Common myeloid progenitor, CD34-positive (primary cell): ENCODE measurements at regions not wholly inside any gene's neighbourhood (a gene's known extent, or its start where the extent isn't known, plus 50 kb on each side); places are given as distances from the start of the nearest gene placed in this dataset.

Experiments
- CTCF ChIA-PET: fragments of 350-600 bp; sonication (Branson Sonifier 250); formaldehyde crosslinking; loops from one replicate; lab custom pipeline; 2021; ENCODE audit warnings: antibody characterized with exemption; lab: Charles Lee
- POLR2A ChIA-PET: fragments of 350-600 bp; sonication (Branson Sonifier 250); formaldehyde crosslinking; loops from one replicate; lab custom pipeline; 2021; ENCODE audit warnings: antibody characterized with exemption; lab: Charles Lee
- DNase-seq, 3 donors: peaks; one replicate each; pipeline versions ENCODE4 v3.0.0 to v3.0.0-alpha.2; 2013
- H3K27ac ChIP-seq, 2 experiments: 1 replicate in 1 of 2; 2 replicates in 1 of 2; pipeline ENCODE4 v1.7.0; 2013; ENCODE audit warnings: inconsistent platforms in 2 of 2, low read length in 2 of 2, mild to moderate bottlenecking in 2 of 2, low read depth in 1 of 2, moderate library complexity in 1 of 2; ENCODE audit not compliant: severe bottlenecking in 2 of 2, insufficient read depth in 1 of 2, poor library complexity in 1 of 2
- H3K27me3 ChIP-seq, 5 experiments: replicated peaks in 2 of 5; 1 replicate in 3 of 5; 2 replicates in 2 of 5; pipeline versions ENCODE4 v1.6.1 to v1.7.0; 2013; ENCODE audit warnings: low read length in 4 of 5, mild to moderate bottlenecking in 2 of 5, moderate library complexity in 2 of 5, inconsistent platforms in 1 of 5; ENCODE audit not compliant: insufficient read depth in 5 of 5, control insufficient read depth in 4 of 5
- H3K36me3 ChIP-seq, 4 experiments: 1 replicate in 2 of 4; 2 replicates in 2 of 4; pipeline versions ENCODE4 v1.6.1 to v1.7.0; 2013; ENCODE audit warnings: low read length in 3 of 4, control low read depth in 1 of 4, mild to moderate bottlenecking in 1 of 4; ENCODE audit not compliant: control insufficient read depth in 4 of 4, insufficient read depth in 4 of 4
- H3K4me1 ChIP-seq, 4 experiments: 1 replicate in 3 of 4; 2 replicates in 1 of 4; pipeline versions ENCODE4 v1.6.1 to v1.7.1; 2013; ENCODE audit warnings: low read length in 3 of 4, mild to moderate bottlenecking in 3 of 4, control low read depth in 1 of 4, inconsistent platforms in 1 of 4, moderate library complexity in 1 of 4; ENCODE audit not compliant: control insufficient read depth in 4 of 4, insufficient read depth in 4 of 4; ENCODE audit errors: control extremely low read depth in 1 of 4
- H3K4me3 ChIP-seq, 7 experiments: 1 replicate in 4 of 7; 2 replicates in 3 of 7; pipeline versions ENCODE4 v1.5.1 to v1.7.0; 2013; ENCODE audit warnings: mild to moderate bottlenecking in 7 of 7, low read length in 6 of 7, moderate library complexity in 6 of 7, inconsistent platforms in 2 of 7, low read depth in 2 of 7, control low read depth in 1 of 7; ENCODE audit not compliant: insufficient read depth in 4 of 7, control insufficient read depth in 1 of 7; ENCODE audit errors: extremely low read depth in 1 of 7
- H3K9me3 ChIP-seq, 5 experiments: 1 replicate in 4 of 5; 2 replicates in 1 of 5; pipeline versions ENCODE4 v1.6.1 to v1.7.1; 2013; ENCODE audit warnings: low read length in 4 of 5, mild to moderate bottlenecking in 2 of 5, inconsistent platforms in 1 of 5, low read depth in 1 of 5, moderate library complexity in 1 of 5; ENCODE audit not compliant: control insufficient read depth in 4 of 5, insufficient read depth in 2 of 5; ENCODE audit errors: control extremely low read depth in 1 of 5
- WGBS: methylation state at CpG from one replicate; pipeline ENCODE4 v1.1.5; 2013; ENCODE audit not compliant: insufficient coverage; 5-methylcytosine and 5-hydroxymethylcytosine counted together

- CTCF ChIA-PET = no interaction called here
- 80% methylated on average over 1 of the region's 6 CpGs for WGBS
- Histone ChIP-seq H3K4me1 (no peaks in the 10 kb centered on the region), H3K4me3 (no peak overlapping the region), H3K36me3 (no peaks in the 10 kb centered on the region), H3K9me3 (no peaks in the 10 kb centered on the region), H3K27ac (no peak overlapping the region), H3K27me3 (no peaks in the 10 kb centered on the region)
- DNase-seq = no peak
- POLR2A ChIA-PET = no interaction called here
These were observed 139.5 kb downstream of the ZPLD1 start for GRCh38 chr3:102574355-102574754.

- no peaks in the 10 kb centered on the region for H3K9me3 ChIP-seq
- DNase-seq = no peak
- H3K27me3 ChIP-seq = no peaks in the 10 kb centered on the region
- ChIA-PET CTCF (no interaction called here), POLR2A (no interaction called here)
- H3K36me3 ChIP-seq = no peaks in the 10 kb centered on the region
- no peak overlapping the region for H3K4me3 ChIP-seq
- no peaks in the 10 kb centered on the region for H3K4me1 ChIP-seq
- WGBS = 80% methylated on average over 1 of the region's 1 CpG
- no peak overlapping the region for H3K27ac ChIP-seq
These were observed 141.8 kb downstream of the ZPLD1 start for GRCh38 chr3:102576651-102577050.

GRCh38 chr3:102577082-102577789, 142.4 kb downstream of the ZPLD1 start:
- Histone ChIP-seq H3K27ac (no peak overlapping the region), H3K27me3 (no peaks in the 10 kb centered on the region), H3K9me3 (no peaks in the 10 kb centered on the region), H3K4me1 (no peaks in the 10 kb centered on the region), H3K4me3 (no peak overlapping the region), H3K36me3 (no peaks in the 10 kb centered on the region)
- DNase-seq = no peak
- CTCF ChIA-PET = no interaction called here
- POLR2A ChIA-PET = no interaction called here
- whole genome bisulfite sequencing = no CpG with 5 or more reads among the region's 1 CpG

- CTCF ChIA-PET = no interaction called here
- no peak for DNase-seq
- H3K9me3 ChIP-seq = no peaks in the 10 kb centered on the region
- no peaks in the 10 kb centered on the region for H3K27me3 ChIP-seq
- no peaks in the 10 kb centered on the region for H3K4me1 ChIP-seq
- no peak overlapping the region for H3K4me3 ChIP-seq
- H3K27ac ChIP-seq = no peak overlapping the region
- POLR2A ChIA-PET = no interaction called here
- H3K36me3 ChIP-seq = no peaks in the 10 kb centered on the region
These were observed 145.9 kb downstream of the ZPLD1 start for GRCh38 chr3:102580760-102581159.

- no peak overlapping the region for H3K4me3 ChIP-seq
- WGBS = 89% methylated on average over 3 of the region's 4 CpGs
- H3K9me3 ChIP-seq = no peaks in the 10 kb centered on the region
- POLR2A ChIA-PET = no interaction called here
- CTCF ChIA-PET = no interaction called here
- H3K27me3 ChIP-seq = no peaks in the 10 kb centered on the region
- H3K27ac ChIP-seq = no peak overlapping the region
- H3K4me1 ChIP-seq = no peaks in the 10 kb centered on the region
- H3K36me3 ChIP-seq = no peaks in the 10 kb centered on the region
- no peak for DNase-seq
These were observed 151.7 kb downstream of the ZPLD1 start for GRCh38 chr3:102586485-102586884.

GRCh38 chr3:102593812-102594602, 159.2 kb downstream of the ZPLD1 start:
- Histone ChIP-seq H3K27me3 (no peaks in the 10 kb centered on the region), H3K36me3 (no peaks in the 10 kb centered on the region), H3K9me3 (peaks cover 0 to 1% (median 0%) of the 10 kb centered on the region in 5 experiments), H3K4me3 (no peak overlapping the region), H3K27ac (no peak overlapping the region), H3K4me1 (no peaks in the 10 kb centered on the region)
- DNase-seq = no peak
- CTCF ChIA-PET = no interaction called here
- POLR2A ChIA-PET = no interaction called here
- 100% methylated on average over 1 of the region's 2 CpGs for WGBS

- Histone ChIP-seq H3K4me1 (no peaks in the 10 kb centered on the region), H3K4me3 (no peak overlapping the region), H3K27me3 (no peaks in the 10 kb centered on the region), H3K36me3 (no peaks in the 10 kb centered on the region), H3K27ac (no peak overlapping the region), H3K9me3 (peaks cover 0 to 1% (median 0%) of the 10 kb centered on the region in 5 experiments)
- ChIA-PET CTCF (no interaction called here), POLR2A (no interaction called here)
- no peak for DNase-seq
- 100% methylated on average over 2 of the region's 3 CpGs for WGBS
These were observed 160.2 kb downstream of the ZPLD1 start for GRCh38 chr3:102595057-102595456.
